IMR-90 (cell line): ENCODE measurements at regions not wholly inside any gene's neighbourhood (a gene's known extent, or its start where the extent isn't known, plus 50 kb on each side); places are given as distances from the start of the nearest gene placed in this dataset.

ENCODE experiments used
- ATAC-seq: fragments of 200-7000 bp; cut with Tn5 transposase; 2 replicates; pipeline ENCODE4 v1.9.1; 2020; ENCODE audit warnings: low read depth, mild to moderate bottlenecking, moderate library complexity
- BruUV-seq: library from RNA; stranded (reverse); fragments of 400-500 nt; replicated peaks from 2 replicates; lab custom pipeline; 2021; lab: Mats Ljungman, UMichigan
- CTCF ChIA-PET: fragments of 300-600 bp; formaldehyde crosslinking; extraction: SDS; loops from one replicate; lab custom pipeline; 2021; ENCODE audit warnings: antibody characterized with exemption; lab: Yijun Ruan, JAX
- POLR2A ChIA-PET: fragments of 300-600 bp; sonication (Branson Sonifier 250); formaldehyde crosslinking; loops from one replicate; lab custom pipeline; 2022; ENCODE audit warnings: antibody characterized with exemption; ENCODE audit not compliant: unreplicated experiment; lab: Charles Lee
- DNase-seq: peaks from one replicate; pipeline ENCODE4 v3.0.0; 2013
- H2AFZ ChIP-seq: replicated peaks from 2 replicates; pipeline ENCODE3; 2013; ENCODE audit warnings: low read length, mild to moderate bottlenecking; ENCODE audit not compliant: poor library complexity
- H2AK5ac ChIP-seq: 2 replicates; pipeline ENCODE4 v1.6.1; 2013; ENCODE audit warnings: low read depth, low read length, inconsistent platforms
- H2AK9ac ChIP-seq: replicated peaks from 2 replicates; pipeline ENCODE3; 2013; ENCODE audit warnings: mild to moderate bottlenecking, low read depth, low read length, moderate library complexity; ENCODE audit not compliant: poor library complexity
- H2BK120ac ChIP-seq: 2 replicates; pipeline ENCODE4 v1.6.1; 2013; ENCODE audit warnings: low read depth, low read length, inconsistent platforms
- H2BK15ac ChIP-seq: 3 replicates; pipeline ENCODE4 v1.6.1; 2013; ENCODE audit warnings: low read depth, low read length, inconsistent platforms
- H2BK20ac ChIP-seq: 2 replicates; pipeline ENCODE4 v1.6.1; 2013; ENCODE audit warnings: low read depth, mild to moderate bottlenecking, inconsistent platforms, low read length, moderate library complexity
- H2BK5ac ChIP-seq: 2 replicates; pipeline ENCODE4 v1.6.1; 2013; ENCODE audit warnings: mild to moderate bottlenecking, low read depth, low read length, inconsistent platforms; ENCODE audit not compliant: poor library complexity, severe bottlenecking
- H3K14ac ChIP-seq: replicated peaks from 2 replicates; pipeline ENCODE4 v1.6.1; 2013; ENCODE audit warnings: low read depth, low read length, inconsistent platforms
- H3K18ac ChIP-seq: 2 replicates; pipeline ENCODE4 v1.6.1; 2013; ENCODE audit warnings: low read depth, low read length, control low read depth
- H3K23ac ChIP-seq: 2 replicates; pipeline ENCODE4 v1.6.1; 2013; ENCODE audit warnings: low read depth, low read length, inconsistent platforms
- H3K27ac ChIP-seq: 2 replicates; pipeline ENCODE4 v1.5.1; 2013; ENCODE audit warnings: mild to moderate bottlenecking, control low read depth, low read length; ENCODE audit not compliant: insufficient read depth
- H3K27me3 ChIP-seq: 2 replicates; pipeline ENCODE4 v1.6.1; 2013; ENCODE audit warnings: low read length; ENCODE audit not compliant: control insufficient read depth, insufficient read depth
- H3K36me3 ChIP-seq: 2 replicates; pipeline ENCODE4 v1.6.1; 2013; ENCODE audit warnings: low read length, mixed read lengths; ENCODE audit not compliant: control insufficient read depth, insufficient read depth
- H3K4ac ChIP-seq: 2 replicates; pipeline ENCODE4 v1.6.1; 2013; ENCODE audit warnings: low read depth, low read length, inconsistent platforms
- H3K4me1 ChIP-seq: 2 replicates; pipeline ENCODE4 v1.6.1; 2013; ENCODE audit warnings: low read length, mixed read lengths; ENCODE audit not compliant: control insufficient read depth, insufficient read depth
- H3K4me2 ChIP-seq: 2 replicates; pipeline ENCODE4 v1.6.1; 2013; ENCODE audit warnings: low read depth, mild to moderate bottlenecking, control low read depth, low read length, moderate library complexity
- H3K4me3 ChIP-seq: 2 replicates; pipeline ENCODE4 v1.5.1; 2013; ENCODE audit warnings: low read depth, mild to moderate bottlenecking, control low read depth, low read length, moderate library complexity; ENCODE audit not compliant: insufficient read depth
- H3K56ac ChIP-seq: 2 replicates; pipeline ENCODE4 v1.6.1; 2013; ENCODE audit warnings: low read length, inconsistent platforms; ENCODE audit not compliant: insufficient read depth; ENCODE audit errors: extremely low read depth
- H3K79me1 ChIP-seq, 2 experiments: 2 replicates each; pipeline ENCODE4 v1.6.1; 2013; ENCODE audit warnings: low read length in 2 of 2, inconsistent platforms in 1 of 2, low read depth in 1 of 2
- H3K9ac ChIP-seq: 2 replicates; pipeline ENCODE4 v1.6.1; 2013; ENCODE audit warnings: low read depth, low read length, control low read depth
- H3K9me1 ChIP-seq: 2 replicates; pipeline ENCODE4 v1.6.1; 2013; ENCODE audit warnings: low read length, inconsistent platforms; ENCODE audit not compliant: insufficient read depth
- H3K9me3 ChIP-seq: 2 replicates; pipeline ENCODE4 v1.6.1; 2013; ENCODE audit warnings: low read length; ENCODE audit not compliant: control insufficient read depth, insufficient read depth
- H4K20me1 ChIP-seq: 2 replicates; pipeline ENCODE4 v1.6.1; 2013; ENCODE audit warnings: low read length, inconsistent platforms; ENCODE audit not compliant: insufficient read depth
- H4K5ac ChIP-seq: 2 replicates; pipeline ENCODE4 v1.6.1; 2013; ENCODE audit warnings: mild to moderate bottlenecking, low read depth, low read length, control low read depth
- H4K8ac ChIP-seq, 2 experiments: 2 replicates each; pipeline ENCODE4 v1.6.1; 2013; ENCODE audit warnings: low read depth in 2 of 2, low read length in 2 of 2, control low read depth in 1 of 2, inconsistent platforms in 1 of 2
- H4K91ac ChIP-seq: 2 replicates; pipeline ENCODE4 v1.6.1; 2013; ENCODE audit warnings: low read depth, low read length, inconsistent platforms; ENCODE audit not compliant: insufficient read depth
- BHLHE40 ChIP-seq: fragments of 150-350 bp; IDR thresholded peaks from 2 replicates; pipeline ENCODE4 v1.6.1; 2016; ENCODE audit warnings: mild to moderate bottlenecking, low read depth, low read length
- CEBPB ChIP-seq: IDR thresholded peaks from 2 replicates; pipeline ENCODE4 v1.6.1; 2012; ENCODE audit warnings: low read depth, low read length, improper control_type of control experiment
- FOS ChIP-seq: fragments of 150-350 bp; IDR thresholded peaks from 2 replicates; pipeline ENCODE4 v1.6.1; 2016; ENCODE audit warnings: low read depth, low read length
- NFE2L2 ChIP-seq: fragments of 150-350 bp; IDR thresholded peaks from 2 replicates; pipeline ENCODE4 v1.6.1; 2016; ENCODE audit warnings: low read depth, mild to moderate bottlenecking, low read length
- RAD21 ChIP-seq: IDR thresholded peaks from 2 replicates; pipeline ENCODE4 v1.6.1; 2012; ENCODE audit warnings: low read length, improper control_type of control experiment
- RCOR1 ChIP-seq: IDR thresholded peaks from 2 replicates; pipeline ENCODE4 v1.6.1; 2012; ENCODE audit warnings: mild to moderate bottlenecking, low read length, improper control_type of control experiment; ENCODE audit not compliant: insufficient replicate concordance
- RFX5 ChIP-seq: IDR thresholded peaks from 2 replicates; pipeline ENCODE4 v1.8.0; 2012; ENCODE audit warnings: low read depth, mild to moderate bottlenecking, low read length, moderate library complexity
- SMC3 ChIP-seq: fragments of 150-350 bp; IDR thresholded peaks from 2 replicates; pipeline ENCODE4 v1.6.1; 2016; ENCODE audit warnings: low read depth, mild to moderate bottlenecking, antibody characterized with exemption, low read length, moderate library complexity
- WGBS, 2 experiments: methylation state at CpG; one replicate each; pipeline versions ENCODE4 v1.1.5 to v1.1.7; 2013; ENCODE audit warnings: missing lambda C conversion rate in 2 of 2; ENCODE audit not compliant: insufficient read length in 1 of 2; ENCODE audit errors: extremely low coverage in 2 of 2; 5-methylcytosine and 5-hydroxymethylcytosine counted together
- dilution Hi-C: fragments of 300-500 bp; cut with HindIII; formaldehyde crosslinking; loops from one replicate; pipeline ENCODE4 v1.14.3; 2018; ENCODE audit warnings: low sequenced_read_pairs; ENCODE audit not compliant: unreplicated experiment
- in situ Hi-C: fragments of 300-500 bp; cut with MboI; formaldehyde crosslinking; loops from 3 replicates; pipeline ENCODE4 v1.14.3; 2019; ENCODE audit warnings: low sequenced_read_pairs, inconsistent platforms, mixed read lengths
- intact Hi-C: fragments of 100-400 bp; cut with micrococcal nuclease; formaldehyde crosslinking; loops from 2 replicates; pipeline ENCODE4 v1.10.0; 2022
- TF ChIP-seq, protein P1 (sequence below): fragments of 150-350 bp; IDR thresholded peaks from 2 replicates; pipeline ENCODE4 v1.6.1; 2017; ENCODE audit warnings: mild to moderate bottlenecking, antibody characterized with exemption, low read length, low read depth
- TF ChIP-seq, protein P2 (sequence below): fragments of 150-350 bp; IDR thresholded peaks from 2 replicates; pipeline ENCODE4 v1.6.1; 2016; ENCODE audit warnings: low read depth, mild to moderate bottlenecking, low read length, moderate library complexity, borderline replicate concordance

GRCh38 chr3:105970283-105970682 lies 101.5 kb upstream of the CBLB start:
- Histone ChIP-seq H3K14ac (peak overlapping the region; percentile 96), H2BK20ac (peak overlapping the region; percentile 96), H4K5ac (peak overlapping the region; percentile 80; the same call in 1 of the 2 replicates), H2AFZ (peak overlapping the region; percentile 85), H4K91ac (peak overlapping the region; percentile 95), H3K9me3 (peaks cover 10% of the 10 kb centered on the region), H2AK5ac (peak overlapping the region; percentile 14; the same call in 1 of the 2 replicates), H3K23ac (peak overlapping the region; percentile 84; the same call in 1 of the 2 replicates), H2BK120ac (peak overlapping the region; percentile 92), H3K18ac (peak overlapping the region; percentile 85), H2BK15ac (peak overlapping the region; percentile 88; the same call in 2 of the 3 replicates), H3K4me3 (no peak overlapping the region), H3K56ac (no peak overlapping the region), H3K9me1 (0 out of 2 replicates have a peak, but pooled peaks cover 3% of the 10 kb centered on the region), H4K20me1 (no peaks in the 10 kb centered on the region), H2BK5ac (no peak overlapping the region), H3K4me2 (no peak overlapping the region), H3K27ac (peak overlapping the region; percentile 76; the same call in 1 of the 2 replicates), H2AK9ac (peak overlapping the region; percentile 50), H3K27me3 (no peaks in the 10 kb centered on the region), H3K36me3 (no peaks in the 10 kb centered on the region), H3K4me1 (peaks cover 5% of the 10 kb centered on the region), H3K9ac (no peak overlapping the region), H3K4ac (peak overlapping the region; percentile 92), H3K79me1 (no peaks in the 10 kb centered on the region), H4K8ac (peak overlapping the region; percentile 75 to 80)
- ATAC-seq = no peak; the same call in 1 of the 2 replicates
- intact Hi-C loops = no loop called here
- BruUV-seq = no TSS peak
- dilution Hi-C loops = no loop called here
- TF ChIP-seq RFX5 (no peak), RCOR1 (no peak), FOS (no peak), BHLHE40 (peak; percentile 91), NFE2L2 (no peak), SMC3 (no peak), CEBPB (peak; percentile 95), RAD21 (no peak)
- TF ChIP-seq, protein P1, sequence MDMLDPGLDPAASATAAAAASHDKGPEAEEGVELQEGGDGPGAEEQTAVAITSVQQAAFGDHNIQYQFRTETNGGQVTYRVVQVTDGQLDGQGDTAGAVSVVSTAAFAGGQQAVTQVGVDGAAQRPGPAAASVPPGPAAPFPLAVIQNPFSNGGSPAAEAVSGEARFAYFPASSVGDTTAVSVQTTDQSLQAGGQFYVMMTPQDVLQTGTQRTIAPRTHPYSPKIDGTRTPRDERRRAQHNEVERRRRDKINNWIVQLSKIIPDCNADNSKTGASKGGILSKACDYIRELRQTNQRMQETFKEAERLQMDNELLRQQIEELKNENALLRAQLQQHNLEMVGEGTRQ = no peak
- TF ChIP-seq, protein P2, sequence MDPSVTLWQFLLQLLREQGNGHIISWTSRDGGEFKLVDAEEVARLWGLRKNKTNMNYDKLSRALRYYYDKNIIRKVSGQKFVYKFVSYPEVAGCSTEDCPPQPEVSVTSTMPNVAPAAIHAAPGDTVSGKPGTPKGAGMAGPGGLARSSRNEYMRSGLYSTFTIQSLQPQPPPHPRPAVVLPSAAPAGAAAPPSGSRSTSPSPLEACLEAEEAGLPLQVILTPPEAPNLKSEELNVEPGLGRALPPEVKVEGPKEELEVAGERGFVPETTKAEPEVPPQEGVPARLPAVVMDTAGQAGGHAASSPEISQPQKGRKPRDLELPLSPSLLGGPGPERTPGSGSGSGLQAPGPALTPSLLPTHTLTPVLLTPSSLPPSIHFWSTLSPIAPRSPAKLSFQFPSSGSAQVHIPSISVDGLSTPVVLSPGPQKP = no peak
- WGBS, 2 experiments = no CpG with 5 or more reads among the region's 1 CpG
- ChIA-PET CTCF (no interaction called here), POLR2A (no interaction called here)
- in situ Hi-C loops = no loop called here
- peak; percentile 78 for DNase-seq
